ENCODE measurements at regions not wholly inside any gene's neighbourhood (a gene's known extent, or its start where the extent isn't known, plus 50 kb on each side); places are given as distances from the start of the nearest gene placed in this dataset.

DNA sequence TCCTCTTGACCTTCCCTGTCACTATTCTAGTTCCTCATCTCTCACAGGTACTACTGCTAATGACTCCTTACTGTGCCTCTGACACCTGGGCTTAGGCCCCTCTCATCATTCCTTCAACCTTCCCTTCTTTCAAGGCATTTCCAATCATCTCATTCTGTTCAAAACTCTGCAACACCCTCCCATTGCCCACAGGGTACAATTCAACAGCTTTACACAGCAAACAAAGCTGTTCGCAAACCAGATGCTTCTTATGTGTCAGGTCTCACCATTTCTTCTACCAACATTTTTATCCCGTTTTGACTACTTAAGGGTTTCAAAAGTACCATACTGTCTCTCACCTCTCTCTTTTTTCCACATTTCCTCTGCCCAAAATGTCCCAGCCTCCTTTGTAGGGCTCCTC lies 84.4 kb upstream of the ID4 start:
- intact Hi-C loops (cut with micrococcal nuclease): no loop called here
- H3K4me1 ChIP-seq (replicated peaks in 1 of 2; ENCODE audit: control insufficient read depth in 2 of 2, insufficient read depth in 2 of 2, low read length in 2 of 2): no peaks in the 10 kb centered on the region
- WGBS (ENCODE audit: insufficient coverage, low coverage, missing lambda C conversion rate): 3% methylated on average over 2 of the region's 2 CpGs
- H3K4me3 ChIP-seq: no peak overlapping the region
- no peak for TF ChIP-seq STAT5A (IDR thresholded peaks at IDR 0.05; ENCODE audit: borderline replicate concordance, low read length)
- TF ChIP-seq, protein P1, sequence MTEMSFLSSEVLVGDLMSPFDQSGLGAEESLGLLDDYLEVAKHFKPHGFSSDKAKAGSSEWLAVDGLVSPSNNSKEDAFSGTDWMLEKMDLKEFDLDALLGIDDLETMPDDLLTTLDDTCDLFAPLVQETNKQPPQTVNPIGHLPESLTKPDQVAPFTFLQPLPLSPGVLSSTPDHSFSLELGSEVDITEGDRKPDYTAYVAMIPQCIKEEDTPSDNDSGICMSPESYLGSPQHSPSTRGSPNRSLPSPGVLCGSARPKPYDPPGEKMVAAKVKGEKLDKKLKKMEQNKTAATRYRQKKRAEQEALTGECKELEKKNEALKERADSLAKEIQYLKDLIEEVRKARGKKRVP (CRISPR knock-in tag; IDR thresholded peaks at IDR 0.05): no peak
- no peaks in the 10 kb centered on the region for H3K9me3 ChIP-seq (replicated peaks; ENCODE audit: control insufficient read depth, insufficient read depth, low read depth, low read length)
- H3K79me2 ChIP-seq (ENCODE audit: control insufficient read depth, insufficient read depth, low read length): no peaks in the 10 kb centered on the region
- ATAC-seq: no peak
- H3K9me1 ChIP-seq (ENCODE audit: control insufficient read depth, insufficient read depth, low read length): no peaks in the 10 kb centered on the region
- no TSS peak for BruUV-seq (replicated peaks)
- no peak overlapping the region for H3K4me2 ChIP-seq (ENCODE audit: insufficient read depth, low read length)
- POLR2A ChIA-PET: no interaction called here
- no peaks in the 10 kb centered on the region for H3K36me3 ChIP-seq (ENCODE audit: control insufficient read depth, insufficient read depth, low read length)
- FAIRE-seq: no peak
- H4K20me1 ChIP-seq (replicated peaks; ENCODE audit: control insufficient read depth, insufficient read depth, low read length): no peaks in the 10 kb centered on the region
- H2AFZ ChIP-seq (ENCODE audit: low read depth, low read length): no peak overlapping the region
- no peak overlapping the region for H3K27ac ChIP-seq (ENCODE audit: extremely low read depth, low read depth, low read length)
- H3K27me3 ChIP-seq (ENCODE audit: control insufficient read depth in 2 of 2, insufficient read depth in 2 of 2, low read length in 2 of 2): no peaks in the 10 kb centered on the region
- CTCF ChIA-PET (ENCODE audit: low intra/inter-chr PET ratio): no interaction called here
- in situ Hi-C loops (cut with MboI): no loop called here
- no peak overlapping the region for H3K9ac ChIP-seq (ENCODE audit: insufficient read depth in 1 of 2, low read depth in 2 of 2, low read length in 2 of 2)
- DNase-seq (ENCODE audit: extremely low read depth in 1 of 4, low spot score in 3 of 4): no peak

- H2AFZ ChIP-seq (ENCODE audit: low read depth, low read length): no peak overlapping the region
- DNase-seq (ENCODE audit: extremely low read depth in 1 of 4, low spot score in 3 of 4): no peak
- no TSS peak for BruUV-seq (replicated peaks)
- H3K27me3 ChIP-seq (ENCODE audit: control insufficient read depth in 2 of 2, insufficient read depth in 2 of 2, low read length in 2 of 2): peaks cover 0 to 3% of the 10 kb centered on the region in 2 experiments; a peak in 1 of 5 replicates
- H3K27ac ChIP-seq (ENCODE audit: extremely low read depth, low read depth, low read length): no peak overlapping the region
- no peak overlapping the region for H3K9ac ChIP-seq (ENCODE audit: insufficient read depth in 1 of 2, low read depth in 2 of 2, low read length in 2 of 2)
- ChIA-PET CTCF (ENCODE audit: low intra/inter-chr PET ratio) (no interaction called here), POLR2A (interaction anchor here (0.6 kb wide), 1 partner anchor 46 kb away, joined by 4 read pairs; no protein-coding TSS in a partner anchor)
- intact Hi-C loops (cut with micrococcal nuclease): no loop called here
- no peaks in the 10 kb centered on the region for H4K20me1 ChIP-seq (replicated peaks; ENCODE audit: control insufficient read depth, insufficient read depth, low read length)
- no peaks in the 10 kb centered on the region for H3K79me2 ChIP-seq (ENCODE audit: control insufficient read depth, insufficient read depth, low read length)
- in situ Hi-C loops (cut with MboI): no loop called here
- no peak for ATAC-seq
- 0% methylated on average over 5 of the region's 5 CpGs for WGBS (ENCODE audit: insufficient coverage, low coverage, missing lambda C conversion rate)
- FAIRE-seq: no peak
- no peak overlapping the region for H3K4me3 ChIP-seq
- no peaks in the 10 kb centered on the region for H3K36me3 ChIP-seq (ENCODE audit: control insufficient read depth, insufficient read depth, low read length)
- TF ChIP-seq ZNF133 (CRISPR knock-in tag; IDR thresholded peaks at IDR 0.05) (no peak), ASH1L (IDR thresholded peaks at IDR 0.05; ENCODE audit: borderline replicate concordance, low read depth, partially characterized antibody) (no peak)
- H3K4me2 ChIP-seq (ENCODE audit: insufficient read depth, low read length): no peak overlapping the region
- H3K9me3 ChIP-seq (replicated peaks; ENCODE audit: control insufficient read depth, insufficient read depth, low read depth, low read length): no peaks in the 10 kb centered on the region
- no peaks in the 10 kb centered on the region for H3K9me1 ChIP-seq (ENCODE audit: control insufficient read depth, insufficient read depth, low read length)
- no peaks in the 10 kb centered on the region for H3K4me1 ChIP-seq (replicated peaks in 1 of 2; ENCODE audit: control insufficient read depth in 2 of 2, insufficient read depth in 2 of 2, low read length in 2 of 2)
These were observed 83.3 kb upstream of the ID4 start for GRCh38 chr6:19753826-19754225.
